ENCODE measurements at regions not wholly inside any gene's neighbourhood (a gene's known extent, or its start where the extent isn't known, plus 50 kb on each side); places are given as distances from the start of the nearest gene placed in this dataset.

GRCh38 chr9:88691091-88691490 lies 156.1 kb downstream of the NXNL2 start:
- TF ChIP-seq EZH2 (optimal IDR thresholded peaks at IDR 0.05; ENCODE audit: low read depth, low read length), result no peak
- no peak for TF ChIP-seq CTCF (IDR thresholded peaks at IDR 0.05; ENCODE audit: low read length)
- no peak for TF ChIP-seq EZH2phosphoT487 (IDR thresholded peaks at IDR 0.05; ENCODE audit: low read length)
